HG03159 (cell line): ENCODE measurements at regions not wholly inside any gene's neighbourhood (a gene's known extent, or its start where the extent isn't known, plus 50 kb on each side); places are given as distances from the start of the nearest gene placed in this dataset.

ENCODE experiments used
- ATAC-seq: cut with Tn5 transposase; IDR thresholded peaks from one replicate; pipeline ENCODE4 v1.9.1; 2021; ENCODE audit warnings: mild to moderate bottlenecking, moderate library complexity; ENCODE audit not compliant: unreplicated experiment

GRCh38 chr3:34225821-34226366 lies 427.5 kb downstream of the PDCD6IP start:
- no peak for ATAC-seq

- ATAC-seq = no peak
Measured at GRCh38 chr3:34229876-34230275, 431.4 kb downstream of the PDCD6IP start.

GRCh38 chr3:34235096-34235495 lies 436.7 kb downstream of the PDCD6IP start:
- ATAC-seq = no peak

- no peak for ATAC-seq
Measured at GRCh38 chr3:34237946-34238345, 439.5 kb downstream of the PDCD6IP start.

- ATAC-seq = no peak
Measured at GRCh38 chr3:34238407-34238806, 440.0 kb downstream of the PDCD6IP start.

GRCh38 chr3:34239287-34239686 lies 440.9 kb downstream of the PDCD6IP start:
- ATAC-seq = no peak

- ATAC-seq = no peak
Measured at GRCh38 chr3:34239875-34240274, 441.4 kb downstream of the PDCD6IP start.

- ATAC-seq = no peak
Measured at GRCh38 chr3:34247401-34247800, 449.0 kb downstream of the PDCD6IP start.

GRCh38 chr3:34248352-34248751 lies 449.9 kb downstream of the PDCD6IP start:
- ATAC-seq = peak; percentile 99

GRCh38 chr3:34254285-34254684 lies 455.9 kb downstream of the PDCD6IP start:
- ATAC-seq = no peak

GRCh38 chr3:34256021-34256420 lies 457.6 kb downstream of the PDCD6IP start:
- ATAC-seq = no peak

GRCh38 chr3:34256791-34257190 lies 458.4 kb downstream of the PDCD6IP start:
- ATAC-seq = no peak

- ATAC-seq = no peak
Measured at GRCh38 chr3:34258271-34258998, 460.0 kb downstream of the PDCD6IP start.

GRCh38 chr3:34260271-34261000 lies 462.0 kb downstream of the PDCD6IP start:
- peak; percentile 56 for ATAC-seq

GRCh38 chr3:34261001-34261385 lies 462.6 kb downstream of the PDCD6IP start:
- ATAC-seq = no peak

GRCh38 chr3:34263101-34263621 lies 464.7 kb downstream of the PDCD6IP start:
- ATAC-seq = no peak

- ATAC-seq = no peak
Measured at GRCh38 chr3:34264337-34265041, 466.1 kb downstream of the PDCD6IP start.

GRCh38 chr3:34267088-34267487 lies 468.7 kb downstream of the PDCD6IP start:
- no peak for ATAC-seq

- ATAC-seq = no peak
Measured at GRCh38 chr3:34268032-34268709, 469.7 kb downstream of the PDCD6IP start.

- no peak for ATAC-seq
Measured at GRCh38 chr3:34275811-34276210, 477.4 kb downstream of the PDCD6IP start.

GRCh38 chr3:34276342-34276741 lies 477.9 kb downstream of the PDCD6IP start:
- ATAC-seq = no peak
